ENCODE measurements at regions not wholly inside any gene's neighbourhood (a gene's known extent, or its start where the extent isn't known, plus 50 kb on each side); places are given as distances from the start of the nearest gene placed in this dataset.
A peak's percentile ranks its signal among the peaks of the same experiment; 100 is the strongest.

GRCh38 chr14:65312859-65313258 lies 99.7 kb upstream of the FUT8 start:
- DNase-seq (ENCODE audit: low read depth in 2 of 2), result no peak

GRCh38 chr14:65318636-65319506 lies 93.7 kb upstream of the FUT8 start:
- no peak for DNase-seq (ENCODE audit: low read depth in 2 of 2)

- DNase-seq (ENCODE audit: low read depth in 2 of 2), result no peak
Measured at GRCh38 chr14:65320661-65321308, 91.7 kb upstream of the FUT8 start.

- DNase-seq (ENCODE audit: low read depth in 2 of 2), result no peak
Measured at GRCh38 chr14:65321370-65321875, 91.1 kb upstream of the FUT8 start.

- no peak for DNase-seq (ENCODE audit: low read depth in 2 of 2)
Measured at GRCh38 chr14:65329481-65329880, 83.0 kb upstream of the FUT8 start.

- DNase-seq (ENCODE audit: low read depth in 2 of 2), result no peak
Measured at GRCh38 chr14:65329911-65330310, 82.6 kb upstream of the FUT8 start.

GRCh38 chr14:65330416-65330815 lies 82.1 kb upstream of the FUT8 start:
- no peak for DNase-seq (ENCODE audit: low read depth in 2 of 2)

- DNase-seq (ENCODE audit: low read depth in 2 of 2), result no peak
Measured at GRCh38 chr14:65331652-65332051, 80.9 kb upstream of the FUT8 start.

- peak in 1 of 2 donors; percentile 22 for DNase-seq (ENCODE audit: low read depth in 2 of 2)
Measured at GRCh38 chr14:65332141-65332871, 80.2 kb upstream of the FUT8 start.

- DNase-seq (ENCODE audit: low read depth in 2 of 2), result no peak
Measured at GRCh38 chr14:65333943-65334687, 78.4 kb upstream of the FUT8 start.

- DNase-seq (ENCODE audit: low read depth in 2 of 2), result no peak
Measured at GRCh38 chr14:65334765-65335410, 77.6 kb upstream of the FUT8 start.

GRCh38 chr14:65335411-65335947 lies 77.1 kb upstream of the FUT8 start:
- DNase-seq (ENCODE audit: low read depth in 2 of 2), result no peak

GRCh38 chr14:65336191-65336591 lies 76.3 kb upstream of the FUT8 start:
- no peak for DNase-seq (ENCODE audit: low read depth in 2 of 2)

GRCh38 chr14:65339866-65340265 lies 72.7 kb upstream of the FUT8 start:
- no peak for DNase-seq (ENCODE audit: low read depth in 2 of 2)

GRCh38 chr14:65344011-65344410 lies 68.5 kb upstream of the FUT8 start:
- no peak for DNase-seq (ENCODE audit: low read depth in 2 of 2)

GRCh38 chr14:65345266-65345665 lies 67.3 kb upstream of the FUT8 start:
- no peak for DNase-seq (ENCODE audit: low read depth in 2 of 2)

- DNase-seq (ENCODE audit: low read depth in 2 of 2), result no peak
Measured at GRCh38 chr14:65346474-65346873, 66.1 kb upstream of the FUT8 start.

GRCh38 chr14:65346895-65347294 lies 65.6 kb upstream of the FUT8 start:
- no peak for DNase-seq (ENCODE audit: low read depth in 2 of 2)

- DNase-seq (ENCODE audit: low read depth in 2 of 2), result no peak
Measured at GRCh38 chr14:65348137-65348536, 64.4 kb upstream of the FUT8 start.

- DNase-seq (ENCODE audit: low read depth in 2 of 2), result no peak
Measured at GRCh38 chr14:65349100-65349499, 63.4 kb upstream of the FUT8 start.
